Midbrain (tissue), 1 donor: ENCODE measurements at regions not wholly inside any gene's neighbourhood (a gene's known extent, or its start where the extent isn't known, plus 50 kb on each side); places are given as distances from the start of the nearest gene placed in this dataset.

Source experiments
- DNase-seq: peaks from one replicate; lab custom pipeline; 2025; lab: John Stamatoyannopoulos, UW

DNA sequence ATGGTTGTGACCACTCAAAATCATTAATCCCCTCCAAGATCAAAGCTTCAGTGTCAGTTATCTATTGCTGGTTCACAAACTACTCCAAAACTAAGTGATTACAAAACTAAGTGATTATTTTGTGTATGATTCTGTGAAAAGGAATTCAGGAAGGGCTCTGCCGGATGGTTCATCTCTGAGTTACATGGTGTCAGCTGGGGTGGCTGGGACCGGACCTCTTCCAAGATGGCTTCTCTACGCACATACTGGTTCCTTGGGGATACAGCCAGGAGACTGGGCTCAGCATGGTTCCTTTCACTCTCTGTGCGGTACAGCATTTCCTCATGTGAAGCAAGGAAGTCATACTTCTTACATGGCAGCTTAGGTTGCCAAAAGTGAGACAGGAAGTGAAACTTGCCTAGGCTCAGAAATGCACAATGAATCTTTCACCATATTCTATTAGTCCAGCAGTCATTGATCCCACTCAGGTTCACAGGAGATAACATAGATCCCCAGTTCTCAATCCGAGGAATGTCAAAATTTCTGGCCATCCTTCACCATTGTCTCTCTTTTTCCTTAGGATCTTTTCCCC, 97.9 kb upstream of the IRX6 start:
- DNase-seq, result no peak

DNA sequence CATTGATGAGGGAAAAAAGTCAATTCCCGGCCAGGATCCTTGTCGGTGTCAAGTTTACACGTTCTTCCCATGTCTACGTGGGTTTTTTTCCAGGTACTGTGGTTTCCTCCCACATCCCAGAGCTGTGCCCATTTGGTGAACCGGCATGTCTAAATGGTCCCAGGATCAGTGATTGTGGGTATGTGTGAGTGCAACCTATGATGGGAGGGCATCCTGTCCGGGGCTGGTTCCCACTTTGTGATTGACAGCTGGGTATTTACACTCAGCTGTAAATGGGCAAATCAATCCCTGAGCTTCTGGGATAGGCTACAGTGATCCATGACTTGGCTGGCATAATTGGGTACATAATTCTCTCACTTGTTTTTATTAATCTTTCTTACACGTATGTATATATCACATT, 91.2 kb upstream of the IRX6 start:
- no peak for DNase-seq

DNA sequence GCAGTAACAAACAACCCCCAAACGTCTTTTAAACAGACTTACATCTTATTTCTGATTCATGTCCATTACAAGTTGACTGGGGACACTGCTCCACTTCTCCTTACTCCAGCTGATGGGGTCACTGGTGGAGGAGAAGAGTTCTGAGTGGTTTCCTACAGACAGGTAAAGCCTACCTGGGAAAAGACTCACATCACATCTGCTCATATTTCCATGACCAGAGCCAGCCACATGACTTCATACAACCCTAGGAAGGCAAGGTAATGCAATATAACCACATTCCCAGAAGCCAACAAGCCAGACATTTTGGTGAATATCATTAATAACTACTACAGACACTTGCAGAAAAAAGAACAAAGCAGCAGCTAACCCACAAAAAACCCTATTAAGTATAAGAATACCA, 90.5 kb upstream of the IRX6 start:
- no peak for DNase-seq

DNA sequence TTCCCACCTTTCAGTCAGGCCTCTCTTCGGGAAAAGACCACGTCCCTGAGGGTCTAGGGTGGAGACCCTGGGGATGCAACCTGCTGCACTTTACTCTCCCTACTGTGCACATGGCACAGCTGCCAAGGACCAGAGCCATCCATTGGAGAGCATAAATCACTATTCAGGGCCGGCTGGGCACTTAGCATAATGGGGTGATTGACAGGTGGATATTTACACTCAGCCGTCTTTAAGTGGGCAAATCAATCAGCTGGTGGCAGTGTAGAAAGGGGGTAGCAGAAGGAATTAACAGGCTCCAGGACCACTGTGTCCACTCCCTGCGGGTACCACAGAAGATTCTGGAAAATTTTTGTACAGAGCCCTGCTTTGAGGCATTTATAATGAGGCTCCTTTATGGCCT, 87.3 kb upstream of the IRX6 start:
- DNase-seq, result no peak

DNA sequence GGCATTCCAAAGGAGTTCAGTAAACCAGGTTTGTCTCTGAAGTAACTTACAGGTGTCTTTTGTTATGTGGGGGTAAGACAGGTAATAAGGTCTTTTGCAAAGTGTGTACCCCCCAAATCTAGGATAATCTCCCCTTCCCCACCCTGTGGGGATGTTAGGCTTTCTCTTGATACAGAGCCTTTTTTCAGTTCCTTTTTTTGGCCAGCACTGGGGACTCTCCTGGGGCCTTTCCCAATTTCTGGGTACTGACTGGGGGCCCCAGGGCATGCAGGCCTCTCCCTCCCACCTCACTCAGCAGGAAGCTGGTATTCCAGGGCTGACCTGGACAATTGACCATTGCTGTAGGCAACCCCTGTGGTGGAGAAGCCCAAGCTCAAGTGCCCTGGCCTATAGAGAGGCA, 84.3 kb upstream of the IRX6 start:
- DNase-seq, result no peak

DNA sequence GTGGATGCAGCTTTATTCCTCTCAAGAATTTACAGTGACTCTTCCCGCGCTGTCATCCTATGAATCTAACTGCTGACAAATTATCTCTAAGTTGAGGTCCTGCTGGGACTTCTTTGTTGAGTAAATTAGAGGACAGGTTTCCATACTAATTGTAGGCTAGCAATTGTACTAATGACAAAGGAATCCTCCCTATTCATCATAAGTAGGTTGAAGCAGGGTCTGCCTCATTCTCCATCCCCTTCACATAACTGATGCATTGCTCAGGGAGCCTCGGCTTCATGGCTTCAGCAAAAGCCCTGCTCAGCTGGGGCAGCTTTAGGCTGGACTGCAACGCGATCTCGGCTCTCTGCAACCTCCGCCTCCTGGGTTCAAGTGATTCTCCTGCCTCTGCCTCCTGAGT, 83.1 kb upstream of the IRX6 start:
- DNase-seq, result no peak

DNA sequence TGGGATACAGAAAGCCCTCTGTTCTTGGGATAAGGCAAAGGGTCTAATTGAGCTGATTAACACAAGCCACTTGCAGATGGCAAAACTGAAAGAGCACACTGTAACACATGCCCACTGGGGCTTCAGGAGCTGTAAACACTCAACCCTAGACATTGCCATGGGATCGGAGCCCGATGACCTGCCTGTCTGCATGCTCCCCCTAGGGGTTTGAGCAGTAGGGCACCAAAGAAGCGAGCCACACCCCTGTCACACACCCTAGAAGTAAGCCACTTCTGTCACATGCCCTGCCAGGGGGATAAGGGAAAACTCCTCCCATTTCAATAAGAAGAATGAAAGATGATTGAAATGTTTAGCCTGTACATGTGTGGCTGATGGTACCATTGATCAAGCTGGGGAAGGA, 81.3 kb upstream of the IRX6 start:
- DNase-seq, result no peak

DNA sequence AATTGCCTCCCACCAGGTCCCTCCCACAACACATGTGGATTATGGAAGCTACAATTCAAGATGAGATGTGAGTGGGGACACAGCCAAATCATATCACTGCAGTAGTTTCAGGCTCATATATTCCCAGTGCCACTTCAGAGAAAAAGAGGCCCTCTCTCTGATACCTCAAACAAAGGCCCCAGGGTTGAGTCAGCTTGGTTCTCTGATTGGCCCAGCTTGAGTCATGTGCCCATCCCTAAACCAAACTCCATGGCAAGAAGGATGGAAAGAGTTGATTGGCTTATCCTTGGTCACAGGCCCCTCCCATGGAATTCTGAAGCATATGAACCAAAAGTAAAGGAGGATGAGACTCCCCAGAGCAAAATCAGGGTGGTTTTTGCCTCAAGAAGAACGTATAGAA, 75.9 kb upstream of the IRX6 start:
- DNase-seq, result no peak

DNA sequence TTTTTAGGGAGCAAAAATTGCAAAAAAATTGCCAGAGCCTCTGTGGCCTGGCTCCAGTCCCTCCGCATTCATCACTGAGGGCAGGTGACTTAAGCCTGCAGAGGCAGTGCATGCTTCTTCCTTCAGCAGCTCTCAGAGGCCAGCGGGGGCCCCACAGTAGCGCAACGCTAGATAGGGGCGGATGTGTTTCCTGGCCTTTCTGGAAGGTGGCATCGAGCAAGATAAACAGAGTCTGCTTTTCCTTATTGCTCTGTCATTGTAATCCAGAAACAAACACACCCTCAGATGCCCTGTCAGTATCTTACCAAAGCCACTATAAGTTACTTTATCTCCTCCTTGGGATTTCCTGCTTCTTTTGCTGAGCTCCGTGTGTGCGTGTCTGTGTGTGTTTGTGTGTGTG, 75.5 kb upstream of the IRX6 start:
- DNase-seq, result no peak

DNA sequence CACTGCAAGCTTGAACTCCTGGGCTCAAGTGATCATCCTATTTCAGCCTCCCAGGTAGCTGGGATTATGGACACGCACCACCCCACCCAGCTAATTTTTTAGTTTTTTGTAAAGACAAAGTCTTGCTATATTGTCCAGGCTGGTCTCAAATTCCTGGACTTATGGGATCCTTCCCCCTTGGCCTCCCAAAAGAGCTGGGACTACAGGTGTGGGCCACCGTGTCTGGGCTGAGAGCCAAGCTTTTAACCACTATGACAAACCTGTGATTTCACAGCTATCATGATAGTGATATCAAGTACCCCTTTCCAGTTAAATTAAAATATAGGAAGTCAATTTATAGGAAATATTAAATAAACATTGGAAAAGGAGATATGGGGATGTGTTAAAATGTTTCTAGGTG, 74.6 kb upstream of the IRX6 start:
- DNase-seq, result no peak

DNA sequence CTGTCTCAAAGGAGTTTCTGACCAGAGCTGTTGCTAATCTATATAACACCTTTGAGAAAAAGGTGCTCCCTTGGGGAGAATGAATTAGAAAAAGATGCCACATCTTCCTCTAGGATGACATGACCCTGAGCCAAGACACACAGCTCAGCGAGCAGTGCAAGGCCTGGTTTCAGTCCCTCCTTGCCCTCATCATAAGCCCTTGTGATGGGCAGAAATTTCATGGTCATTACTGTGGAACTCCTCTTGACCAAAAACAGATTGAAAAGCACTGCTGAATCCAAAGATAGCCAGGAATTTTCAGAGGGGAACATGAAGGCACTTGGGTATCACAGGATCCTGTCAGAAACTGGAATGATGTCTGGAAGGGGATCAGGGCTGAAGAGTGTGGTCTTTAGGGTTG, 74.1 kb upstream of the IRX6 start:
- no peak for DNase-seq

DNA sequence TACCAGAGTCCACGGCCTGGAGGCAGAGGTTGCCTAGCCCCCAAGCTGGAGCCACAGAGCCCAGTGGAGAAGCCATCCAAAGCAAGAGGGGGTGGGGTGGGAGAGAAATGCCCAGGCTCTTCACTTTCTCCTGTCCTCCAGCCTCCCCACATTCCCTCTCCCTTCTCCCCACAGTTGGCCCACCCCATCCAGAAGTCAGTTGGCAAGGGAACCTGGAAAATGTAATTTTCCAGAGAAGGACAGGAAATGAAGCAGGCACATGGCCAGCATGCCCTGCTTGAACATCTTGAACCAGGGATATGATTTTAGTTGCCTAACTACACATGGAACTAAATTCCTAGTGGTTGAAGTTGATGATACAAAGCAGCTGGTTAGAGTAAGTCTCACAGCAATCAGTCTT, 73.3 kb upstream of the IRX6 start:
- DNase-seq, result no peak

DNA sequence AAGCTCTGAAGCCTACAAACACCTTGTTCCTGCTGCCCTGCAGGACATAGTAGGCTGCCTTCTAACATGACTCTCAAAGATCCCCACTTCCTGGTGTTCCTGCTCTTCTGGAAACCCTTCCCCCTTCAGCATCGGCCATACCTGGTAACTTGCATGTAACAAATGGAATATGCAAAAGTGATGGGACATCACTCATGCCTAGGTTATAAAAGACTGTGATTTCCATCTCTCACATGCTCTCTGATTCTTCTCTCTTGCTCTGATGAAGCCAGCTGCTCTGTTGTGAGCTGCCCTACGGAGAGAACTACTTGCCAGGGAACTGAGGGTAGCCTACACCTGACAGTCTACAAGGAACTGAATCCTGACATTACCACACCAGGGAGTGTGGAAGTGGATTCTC, 72.9 kb upstream of the IRX6 start:
- DNase-seq, result no peak

DNA sequence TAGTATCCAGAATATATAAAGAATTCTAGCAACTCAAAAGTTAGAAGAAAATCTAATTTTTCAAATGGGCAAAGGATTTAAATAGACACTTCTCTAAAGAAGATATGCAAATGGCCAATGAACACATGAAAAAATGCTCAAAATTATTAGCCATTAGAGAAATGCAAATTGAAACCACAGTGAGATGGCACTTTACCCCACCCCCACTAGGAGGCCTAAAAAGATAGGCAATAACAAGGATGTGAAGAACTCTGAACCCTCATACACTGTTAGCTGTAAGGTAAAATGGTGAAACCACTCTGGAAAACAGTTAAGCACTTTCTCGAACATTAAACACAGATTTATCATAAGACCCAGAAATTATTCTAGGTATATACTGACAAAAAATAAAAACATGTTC, 71.4 kb upstream of the IRX6 start:
- no peak for DNase-seq

DNA sequence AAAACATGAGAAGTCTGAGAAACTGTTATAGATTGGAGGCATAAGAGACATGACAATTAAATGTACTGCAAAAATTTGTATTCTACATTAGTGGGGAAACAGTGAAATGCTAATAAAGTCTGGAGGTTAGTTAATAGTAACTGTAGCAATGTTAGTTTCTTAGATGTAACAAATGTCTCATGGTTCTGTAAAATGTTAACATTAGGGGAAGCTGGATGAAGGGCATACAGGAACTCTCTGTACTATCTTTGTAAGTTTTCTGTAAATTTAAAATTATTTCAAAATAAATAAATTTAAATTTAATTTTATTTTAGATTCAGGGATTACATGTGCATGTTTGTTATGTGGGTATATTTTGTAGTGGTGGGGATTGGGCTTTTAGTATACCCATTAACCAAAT, 70.0 kb upstream of the IRX6 start:
- no peak for DNase-seq

DNA sequence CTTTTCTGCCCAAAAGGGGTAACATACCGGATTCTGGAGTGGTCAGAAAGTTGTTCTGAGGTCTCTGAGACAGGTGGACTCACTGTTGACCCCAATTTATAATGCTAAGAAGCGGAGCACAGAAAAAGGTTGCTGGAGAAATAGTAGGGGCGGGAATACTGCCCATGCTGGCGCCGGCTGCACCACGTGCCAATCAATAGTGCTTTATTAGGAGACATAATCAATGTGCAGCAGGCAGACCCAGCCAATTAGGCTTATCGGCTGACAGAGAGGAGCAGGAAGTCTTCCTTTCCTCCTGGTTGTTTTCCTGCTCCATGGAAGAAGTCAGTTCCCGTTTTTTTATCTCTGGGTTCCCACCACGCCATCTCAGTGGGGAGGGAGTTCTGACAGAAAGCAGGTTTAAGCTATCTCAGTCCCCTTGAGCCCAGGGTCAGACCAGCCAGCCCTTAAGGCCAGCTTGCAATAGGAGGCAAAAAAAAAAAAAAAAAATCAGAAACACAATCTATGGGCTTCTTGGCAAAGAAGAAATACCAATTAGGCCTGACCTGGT, 68.2 kb upstream of the IRX6 start:
- no peak for DNase-seq

DNA sequence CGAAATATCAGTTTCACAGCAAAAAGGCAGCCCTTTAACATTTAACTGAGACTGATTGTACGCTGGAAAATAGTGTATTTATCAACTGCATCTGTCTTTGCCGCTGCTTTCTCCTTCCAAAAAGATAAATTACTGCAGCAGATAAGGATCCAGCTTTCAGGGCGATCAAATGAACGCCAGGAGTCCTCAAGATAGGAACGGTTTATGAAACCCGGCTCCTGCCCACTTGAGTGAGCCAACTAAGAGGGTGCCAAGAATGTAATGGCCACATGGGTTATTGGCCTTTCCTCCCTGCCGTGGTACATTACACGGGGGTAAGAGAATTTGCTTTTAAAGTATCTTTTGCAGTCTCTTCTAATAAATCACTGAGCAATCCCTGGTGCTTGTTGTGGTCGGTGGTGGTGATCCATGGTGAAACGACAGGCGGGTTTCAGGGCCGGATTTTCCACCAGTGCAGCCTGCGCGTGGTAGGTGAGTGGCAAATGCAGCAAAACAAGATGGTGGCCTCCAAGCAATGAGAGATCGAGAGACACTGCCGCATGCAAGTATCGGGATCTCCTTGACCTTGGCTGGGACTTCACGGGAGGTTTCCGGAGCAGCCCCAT, 67.5 kb upstream of the IRX6 start:
- DNase-seq, result no peak

DNA sequence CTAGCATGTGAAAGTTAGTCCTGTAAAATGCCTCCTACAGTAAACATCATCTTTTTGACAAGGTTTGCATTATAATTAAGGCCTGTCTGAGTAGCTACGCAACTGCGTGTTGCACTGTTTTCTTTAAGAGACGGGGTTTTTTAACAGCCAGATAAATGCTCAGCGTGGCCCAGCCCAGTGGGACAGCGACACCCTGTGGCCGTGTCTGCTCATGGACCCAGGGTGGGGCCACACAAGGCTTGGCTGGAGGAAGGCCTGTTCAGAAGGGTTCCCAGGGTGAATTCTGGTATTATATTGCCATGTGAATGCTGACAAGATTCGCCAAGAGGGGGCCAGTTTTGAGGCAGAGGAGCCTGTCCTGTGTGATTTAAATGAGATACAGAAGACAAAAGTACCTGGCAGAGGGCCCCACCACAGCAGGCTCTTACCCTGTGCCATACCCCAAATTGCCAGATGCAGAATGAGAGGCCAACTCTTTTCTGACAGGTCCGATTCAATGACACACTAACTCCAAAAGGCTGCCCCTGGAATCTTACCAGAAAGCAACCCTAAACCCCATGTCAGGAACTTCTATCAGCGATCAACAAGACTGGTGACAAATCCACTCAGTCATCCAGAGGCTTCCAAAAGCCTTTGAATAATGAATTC, 65.9 kb upstream of the IRX6 start:
- no peak for DNase-seq

DNA sequence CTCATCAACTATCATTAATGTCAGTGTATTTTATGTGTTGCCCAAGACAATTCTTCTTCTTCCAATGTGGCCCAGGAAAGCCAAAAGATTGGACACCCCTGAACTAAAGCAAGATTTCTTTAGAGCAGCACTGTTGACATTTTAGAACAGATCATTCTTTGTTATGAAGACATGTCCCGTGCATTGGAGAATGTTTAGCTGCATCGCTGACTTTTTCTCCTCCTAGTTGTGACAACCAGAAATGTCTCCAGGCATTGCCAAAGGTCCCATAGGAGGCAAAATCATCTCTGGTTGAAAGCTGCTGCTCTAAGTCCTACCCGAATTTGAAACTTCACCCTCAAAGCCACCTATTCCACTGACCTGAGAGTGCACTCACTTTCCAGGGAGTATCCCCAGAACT, 62.7 kb upstream of the IRX6 start:
- no peak for DNase-seq

DNA sequence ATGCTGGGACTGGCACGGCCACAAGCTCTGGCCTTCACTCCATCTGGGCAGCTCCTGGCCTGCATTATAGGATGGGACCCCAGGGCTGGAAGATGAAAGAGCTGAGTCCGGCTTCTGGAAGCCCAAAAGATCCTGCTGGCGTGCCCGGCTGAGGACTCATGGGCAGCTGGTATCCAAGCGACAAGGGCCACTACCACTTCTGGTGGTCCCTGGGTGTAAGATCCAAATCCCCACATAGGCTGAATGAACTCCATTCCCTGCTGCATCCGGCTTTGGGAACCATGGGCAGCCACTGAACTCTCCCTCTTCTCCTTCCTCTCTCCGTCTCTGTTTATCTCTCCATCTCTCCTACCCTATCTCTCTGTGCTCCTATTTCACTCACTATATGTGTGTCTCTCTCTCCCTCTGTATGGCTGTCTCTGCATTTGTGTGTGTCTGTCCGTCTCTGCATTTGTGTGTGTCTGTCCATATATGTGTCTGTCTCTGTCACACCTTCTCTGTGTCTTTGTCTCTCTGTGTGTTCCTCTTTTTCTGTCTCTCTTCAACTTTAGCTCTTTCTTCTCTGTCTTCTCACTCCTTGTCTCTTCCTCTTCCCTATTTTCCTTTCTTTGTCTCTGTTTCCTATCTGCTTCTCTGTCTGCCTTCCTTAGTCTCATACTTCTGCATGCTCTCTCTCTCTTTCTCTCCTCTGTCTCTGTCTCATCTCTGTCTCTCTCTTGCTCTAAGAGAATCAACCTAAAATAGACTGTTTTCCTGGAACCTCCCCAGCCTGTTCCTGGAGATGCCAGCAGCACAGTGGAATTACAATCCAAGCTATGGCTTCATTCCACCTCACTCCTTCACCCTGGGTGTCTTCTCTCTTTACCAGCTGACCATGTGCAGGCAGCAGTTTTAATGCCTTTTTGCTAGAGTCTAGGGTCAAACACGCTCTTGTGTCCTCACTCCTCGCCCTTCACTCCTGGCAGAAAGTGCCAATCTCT, 60.4 kb upstream of the IRX6 start:
- DNase-seq, result no peak

DNA sequence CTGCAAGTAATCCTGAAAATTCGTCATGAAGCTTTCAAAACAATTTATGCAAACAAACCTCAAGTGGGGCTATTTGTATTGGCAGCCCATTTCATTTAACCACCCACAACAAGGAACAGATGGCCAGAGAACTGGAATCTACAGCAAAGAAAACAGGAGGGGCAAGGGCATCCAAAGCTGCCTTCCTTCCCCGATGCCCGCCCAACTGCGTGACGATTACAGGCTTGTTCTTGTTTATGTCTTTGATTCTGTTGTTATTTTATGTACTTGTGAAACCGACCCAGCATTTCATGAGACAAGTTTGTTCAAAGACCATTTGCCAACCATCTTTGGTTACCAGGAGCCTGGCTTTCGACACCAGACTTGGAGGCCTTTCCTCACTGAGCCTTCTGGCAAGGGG, 59.1 kb upstream of the IRX6 start:
- no peak for DNase-seq

DNA sequence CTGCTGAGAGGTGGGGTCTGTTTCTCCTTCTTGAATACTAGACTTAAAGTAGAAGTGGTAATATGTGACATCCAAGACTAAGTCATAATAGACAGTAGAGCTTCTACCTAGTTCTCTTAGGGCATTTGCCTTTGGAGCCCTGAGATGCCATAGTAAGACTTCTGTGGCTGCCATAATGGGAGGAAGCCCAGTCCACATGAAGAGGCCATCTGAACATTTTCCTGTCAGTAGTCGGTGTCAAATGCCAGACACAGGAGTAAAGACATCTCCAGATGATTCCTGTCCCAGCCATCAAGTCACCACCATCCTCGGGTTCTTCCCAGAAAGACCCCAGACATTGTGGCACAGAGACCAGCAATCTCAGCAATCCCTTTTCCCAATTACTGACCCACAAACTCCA, 58.1 kb upstream of the IRX6 start:
- DNase-seq, result no peak
